CD4-positive, alpha-beta T cell treated with Interleukin-6 for 4 hours (primary cell): ENCODE measurements at regions not wholly inside any gene's neighbourhood (a gene's known extent, or its start where the extent isn't known, plus 50 kb on each side); places are given as distances from the start of the nearest gene placed in this dataset.

Experiments used
- DNase-seq: peaks from one replicate; pipeline ENCODE4 v3.0.0-alpha.2; 2020; ENCODE audit warnings: mixed read lengths

- DNase-seq: no peak
Observed at GRCh38 chr2:22521620-22522019, 863.4 kb upstream of the KLHL29 start.

GRCh38 chr2:22525681-22526080 is 859.3 kb upstream of the KLHL29 start:
- DNase-seq: no peak

- DNase-seq: no peak
Observed at GRCh38 chr2:22530131-22530530, 854.8 kb upstream of the KLHL29 start.

- no peak for DNase-seq
Observed at GRCh38 chr2:22536133-22536532, 848.8 kb upstream of the KLHL29 start.

GRCh38 chr2:22554453-22554852 is 830.5 kb upstream of the KLHL29 start:
- no peak for DNase-seq

- DNase-seq: no peak
Observed at GRCh38 chr2:22557406-22557805, 827.6 kb upstream of the KLHL29 start.

- no peak for DNase-seq
Observed at GRCh38 chr2:22560021-22560420, 825.0 kb upstream of the KLHL29 start.

GRCh38 chr2:22579341-22579740 is 805.6 kb upstream of the KLHL29 start:
- DNase-seq: no peak

GRCh38 chr2:22582107-22582506 is 802.9 kb upstream of the KLHL29 start:
- no peak for DNase-seq

- DNase-seq: no peak
Observed at GRCh38 chr2:22596306-22596705, 788.7 kb upstream of the KLHL29 start.

- no peak for DNase-seq
Observed at GRCh38 chr2:22600156-22600555, 784.8 kb upstream of the KLHL29 start.

GRCh38 chr2:22600999-22601398 is 784.0 kb upstream of the KLHL29 start:
- no peak for DNase-seq

GRCh38 chr2:22604136-22604535 is 780.8 kb upstream of the KLHL29 start:
- DNase-seq: no peak

- no peak for DNase-seq
Observed at GRCh38 chr2:22616031-22616430, 768.9 kb upstream of the KLHL29 start.

- no peak for DNase-seq
Observed at GRCh38 chr2:22623620-22624019, 761.4 kb upstream of the KLHL29 start.

- no peak for DNase-seq
Observed at GRCh38 chr2:22626621-22627020, 758.4 kb upstream of the KLHL29 start.

GRCh38 chr2:22628221-22628620 is 756.8 kb upstream of the KLHL29 start:
- DNase-seq: no peak

GRCh38 chr2:22628906-22629305 is 756.1 kb upstream of the KLHL29 start:
- no peak for DNase-seq

GRCh38 chr2:22634167-22634566 is 750.8 kb upstream of the KLHL29 start:
- DNase-seq: no peak

GRCh38 chr2:22656426-22656825 is 728.6 kb upstream of the KLHL29 start:
- DNase-seq: no peak

- no peak for DNase-seq
Observed at GRCh38 chr2:22673529-22673928, 711.5 kb upstream of the KLHL29 start.

GRCh38 chr2:22683914-22684313 is 701.1 kb upstream of the KLHL29 start:
- no peak for DNase-seq

- DNase-seq: no peak
Observed at GRCh38 chr2:22690096-22690495, 694.9 kb upstream of the KLHL29 start.

- DNase-seq: no peak
Observed at GRCh38 chr2:22691666-22692065, 693.3 kb upstream of the KLHL29 start.

- DNase-seq: no peak
Observed at GRCh38 chr2:22692746-22693145, 692.2 kb upstream of the KLHL29 start.

GRCh38 chr2:22694300-22694699 is 690.7 kb upstream of the KLHL29 start:
- DNase-seq: no peak
